DOHH2 (cell line): ENCODE measurements at regions not wholly inside any gene's neighbourhood (a gene's known extent, or its start where the extent isn't known, plus 50 kb on each side); places are given as distances from the start of the nearest gene placed in this dataset.
"Not testable (repeated sequence)": the region's sequence is repeated elsewhere in the genome, so short reads cannot be mapped to it uniquely, and the experiment has no call there.

ENCODE experiments used
- H3F3A ChIP-seq: fragments of 200-600 bp; sonication (generic), shearing (Covaris generic); 2 replicates; pipeline ENCODE4 v1.6.0; 2016; ENCODE audit warnings: antibody characterized with exemption, mild to moderate bottlenecking; ENCODE audit not compliant: control insufficient read depth, insufficient read depth
- H3K27ac ChIP-seq: fragments of 200-600 bp; sonication (generic); 2 replicates; pipeline ENCODE4 v1.5.1; 2014; ENCODE audit warnings: low read depth, mild to moderate bottlenecking, low read length, moderate library complexity
- H3K27me3 ChIP-seq: fragments of 200-600 bp; sonication (generic); 2 replicates; pipeline ENCODE4 v1.6.1; 2014; ENCODE audit warnings: mild to moderate bottlenecking, low read length, mixed read lengths; ENCODE audit not compliant: control insufficient read depth
- H3K36me3 ChIP-seq: fragments of 200-600 bp; sonication (generic); 2 replicates; pipeline ENCODE4 v1.6.1; 2014; ENCODE audit warnings: mild to moderate bottlenecking, low read length, moderate library complexity, mixed read lengths; ENCODE audit not compliant: control insufficient read depth
- H3K4me1 ChIP-seq: fragments of 200-600 bp; sonication (generic); 2 replicates; pipeline ENCODE4 v1.6.1; 2014; ENCODE audit warnings: mild to moderate bottlenecking, low read length, mixed read lengths; ENCODE audit not compliant: control insufficient read depth
- H3K4me2 ChIP-seq: fragments of 200-600 bp; sonication (generic); 2 replicates; pipeline ENCODE4 v1.6.0; 2014; ENCODE audit warnings: mild to moderate bottlenecking, low read length, moderate library complexity
- H3K4me3 ChIP-seq: fragments of 200-600 bp; sonication (generic); 2 replicates; pipeline ENCODE4 v1.5.1; 2014; ENCODE audit warnings: mild to moderate bottlenecking, low read length, mixed read lengths
- H3K79me2 ChIP-seq: fragments of 200-600 bp; sonication (generic); 2 replicates; pipeline ENCODE4 v1.6.1; 2014; ENCODE audit warnings: mild to moderate bottlenecking, low read length, mixed read lengths; ENCODE audit not compliant: control insufficient read depth
- H3K9me2 ChIP-seq: fragments of 200-600 bp; sonication (generic); replicated peaks from 2 replicates; pipeline ENCODE4 v1.6.1; 2014; ENCODE audit warnings: mild to moderate bottlenecking, low read length, mixed read lengths; ENCODE audit not compliant: control insufficient read depth
- H3K9me3 ChIP-seq: fragments of 200-600 bp; sonication (generic); 2 replicates; pipeline ENCODE4 v1.6.1; 2014; ENCODE audit warnings: antibody characterized with exemption, low read length, mixed read lengths; ENCODE audit not compliant: control insufficient read depth, insufficient read depth
- H4K20me1 ChIP-seq: fragments of 200-600 bp; sonication (generic); 2 replicates; pipeline ENCODE4 v1.6.0; 2014; ENCODE audit warnings: low read depth, mild to moderate bottlenecking, antibody characterized with exemption, low read length, moderate library complexity; ENCODE audit not compliant: control insufficient read depth, insufficient read depth
- EZH2phosphoT487 ChIP-seq: fragments of 200-600 bp; sonication (generic); IDR thresholded peaks from 2 replicates; pipeline ENCODE4 v1.6.1; 2017; ENCODE audit warnings: borderline replicate concordance, mild to moderate bottlenecking, antibody characterized with exemption, low read length, moderate library complexity, mixed read lengths
- TF ChIP-seq, protein P1 (sequence below): fragments of 200-600 bp; sonication (generic); IDR thresholded peaks from one replicate; pipeline ENCODE4 v1.5.1; 2014; ENCODE audit warnings: antibody characterized with exemption, mild to moderate bottlenecking, low read depth, low read length; ENCODE audit not compliant: poor library complexity, severe bottlenecking

DNA sequence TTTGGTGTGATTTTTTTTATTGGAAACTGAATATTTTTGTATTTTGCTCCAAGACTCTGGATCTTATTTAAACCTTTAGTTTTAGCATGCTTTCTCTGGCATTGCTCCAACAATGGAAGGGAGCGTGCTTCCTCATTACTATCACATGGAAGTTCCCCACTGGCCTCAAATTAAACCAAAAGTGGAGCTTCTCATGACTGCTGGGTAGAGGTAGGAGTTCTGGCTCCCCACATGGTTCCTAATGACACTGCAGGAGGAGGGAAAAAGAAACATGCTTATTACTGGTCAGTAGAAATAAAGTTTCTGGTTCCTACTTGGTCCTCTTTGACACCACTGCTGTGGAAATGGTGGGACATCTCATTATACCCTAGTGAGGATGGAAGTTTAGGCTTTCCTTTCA is 310.5 kb downstream of the PTGER3 start:
- Histone ChIP-seq H3K4me1 (no peaks in the 10 kb centered on the region), H3F3A (no peaks in the 10 kb centered on the region), H3K27me3 (no peaks in the 10 kb centered on the region), H3K79me2 (no peaks in the 10 kb centered on the region), H3K27ac (no peak overlapping the region), H3K9me2 (no peaks in the 10 kb centered on the region), H4K20me1 (no peaks in the 10 kb centered on the region), H3K4me3 (no peak overlapping the region), H3K36me3 (no peaks in the 10 kb centered on the region), H3K4me2 (no peak overlapping the region), H3K9me3 (no peaks in the 10 kb centered on the region)
- no peak for TF ChIP-seq EZH2phosphoT487
- TF ChIP-seq, protein P1, sequence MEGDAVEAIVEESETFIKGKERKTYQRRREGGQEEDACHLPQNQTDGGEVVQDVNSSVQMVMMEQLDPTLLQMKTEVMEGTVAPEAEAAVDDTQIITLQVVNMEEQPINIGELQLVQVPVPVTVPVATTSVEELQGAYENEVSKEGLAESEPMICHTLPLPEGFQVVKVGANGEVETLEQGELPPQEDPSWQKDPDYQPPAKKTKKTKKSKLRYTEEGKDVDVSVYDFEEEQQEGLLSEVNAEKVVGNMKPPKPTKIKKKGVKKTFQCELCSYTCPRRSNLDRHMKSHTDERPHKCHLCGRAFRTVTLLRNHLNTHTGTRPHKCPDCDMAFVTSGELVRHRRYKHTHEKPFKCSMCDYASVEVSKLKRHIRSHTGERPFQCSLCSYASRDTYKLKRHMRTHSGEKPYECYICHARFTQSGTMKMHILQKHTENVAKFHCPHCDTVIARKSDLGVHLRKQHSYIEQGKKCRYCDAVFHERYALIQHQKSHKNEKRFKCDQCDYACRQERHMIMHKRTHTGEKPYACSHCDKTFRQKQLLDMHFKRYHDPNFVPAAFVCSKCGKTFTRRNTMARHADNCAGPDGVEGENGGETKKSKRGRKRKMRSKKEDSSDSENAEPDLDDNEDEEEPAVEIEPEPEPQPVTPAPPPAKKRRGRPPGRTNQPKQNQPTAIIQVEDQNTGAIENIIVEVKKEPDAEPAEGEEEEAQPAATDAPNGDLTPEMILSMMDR: no peak

DNA sequence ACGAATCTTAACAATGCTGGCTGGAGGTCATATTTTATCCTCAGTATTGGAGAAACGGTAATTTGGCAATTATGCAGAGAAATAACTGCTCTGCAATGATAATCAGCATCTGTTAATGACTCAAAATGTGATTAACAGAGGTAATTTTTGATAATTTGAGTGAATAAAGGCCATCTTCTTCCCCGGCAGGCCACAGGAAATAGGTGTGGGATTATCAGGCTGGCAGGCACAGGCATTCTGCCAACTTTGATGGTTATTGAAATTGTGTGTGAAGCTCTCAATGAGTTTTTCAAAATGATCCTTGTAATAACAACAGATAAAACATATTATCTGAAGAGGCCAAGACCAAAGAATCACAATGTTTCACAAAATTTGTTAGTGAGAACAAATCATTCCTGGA is 309.0 kb downstream of the PTGER3 start:
- no peaks in the 10 kb centered on the region for H3K4me1 ChIP-seq
- H3K27ac ChIP-seq: no peak overlapping the region
- no peaks in the 10 kb centered on the region for H4K20me1 ChIP-seq
- H3K4me3 ChIP-seq: no peak overlapping the region
- H3K9me2 ChIP-seq: no peaks in the 10 kb centered on the region
- no peaks in the 10 kb centered on the region for H3K79me2 ChIP-seq
- H3F3A ChIP-seq: no peaks in the 10 kb centered on the region
- TF ChIP-seq, protein P1: no peak
- TF ChIP-seq EZH2phosphoT487: no peak
- H3K36me3 ChIP-seq: no peaks in the 10 kb centered on the region
- no peak overlapping the region for H3K4me2 ChIP-seq
- H3K27me3 ChIP-seq: 0 out of 2 replicates have a peak, but pooled peaks cover 2% of the 10 kb centered on the region
- H3K9me3 ChIP-seq: no peaks in the 10 kb centered on the region

- Histone ChIP-seq H3K27me3 (0 out of 2 replicates have a peak, but pooled peaks cover 2% of the 10 kb centered on the region), H3K27ac (no peak overlapping the region), H3K9me2 (no peaks in the 10 kb centered on the region), H3K4me2 (no peak overlapping the region), H3K9me3 (no peaks in the 10 kb centered on the region), H3K4me1 (no peaks in the 10 kb centered on the region), H3F3A (no peaks in the 10 kb centered on the region), H3K4me3 (no peak overlapping the region), H4K20me1 (no peaks in the 10 kb centered on the region), H3K36me3 (no peaks in the 10 kb centered on the region), H3K79me2 (no peaks in the 10 kb centered on the region)
- TF ChIP-seq EZH2phosphoT487: no peak
- TF ChIP-seq, protein P1: peak; percentile 43
These were observed 302.4 kb downstream of the PTGER3 start for GRCh38 chr1:70745199-70745598.

DNA sequence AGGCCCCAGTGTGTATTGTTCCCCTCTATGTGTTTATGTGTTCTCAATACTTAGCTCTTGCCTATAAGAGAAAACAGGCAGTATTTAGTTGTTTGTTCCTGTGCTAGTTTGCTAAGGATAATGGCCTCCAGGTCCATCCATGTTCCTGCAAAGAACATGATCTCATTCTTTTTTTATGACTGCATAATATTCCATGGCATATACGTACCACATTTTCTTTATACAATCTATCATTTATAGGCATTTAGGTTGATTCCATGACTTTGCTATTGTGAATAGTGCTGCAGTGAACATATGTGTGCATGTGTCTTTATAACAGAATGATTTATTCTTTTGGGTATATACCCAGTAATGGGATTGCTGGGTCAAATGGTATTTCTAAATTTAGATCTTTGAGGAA is 301.6 kb downstream of the PTGER3 start:
- not testable (repeated sequence) for H3F3A ChIP-seq, H3K9me3 ChIP-seq, H4K20me1 ChIP-seq, H3K4me2 ChIP-seq, H3K4me1 ChIP-seq, H3K4me3 ChIP-seq, H3K27ac ChIP-seq, H3K79me2 ChIP-seq, H3K27me3 ChIP-seq, H3K36me3 ChIP-seq, H3K9me2 ChIP-seq

DNA sequence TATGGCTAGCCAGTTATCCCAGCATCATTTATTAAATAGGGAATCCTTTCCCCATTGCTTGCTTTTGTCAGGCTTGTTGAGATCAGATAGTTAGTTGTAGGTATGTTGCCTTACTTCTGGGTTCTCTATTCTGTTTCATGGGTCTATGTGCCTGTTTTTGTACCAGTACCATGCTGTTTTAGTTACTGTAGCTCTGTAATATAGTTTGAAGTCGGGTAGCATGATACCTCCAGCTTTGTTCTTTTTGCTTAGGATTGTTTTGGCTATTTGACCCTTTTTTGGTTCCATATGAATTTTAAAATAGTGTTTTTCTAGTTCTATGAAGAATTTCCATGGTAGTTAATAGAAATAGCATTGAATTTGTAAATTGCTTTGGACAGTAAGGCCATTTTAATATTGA is 300.5 kb downstream of the PTGER3 start:
- not testable (repeated sequence) for H3K79me2 ChIP-seq, H3K9me3 ChIP-seq, H3K36me3 ChIP-seq, H3K27ac ChIP-seq, H3F3A ChIP-seq, H3K9me2 ChIP-seq, H4K20me1 ChIP-seq, H3K27me3 ChIP-seq, H3K4me3 ChIP-seq, H3K4me1 ChIP-seq, H3K4me2 ChIP-seq

- H3K4me1 ChIP-seq, H3K27ac ChIP-seq, H3K9me2 ChIP-seq, H3K79me2 ChIP-seq, H3K36me3 ChIP-seq, H3K4me3 ChIP-seq, H3K4me2 ChIP-seq, H3F3A ChIP-seq, H3K27me3 ChIP-seq, H3K9me3 ChIP-seq, H4K20me1 ChIP-seq: not testable (repeated sequence)
These were observed 295.8 kb downstream of the PTGER3 start for GRCh38 chr1:70751676-70752287.
